ENCODE measurements at regions not wholly inside any gene's neighbourhood (a gene's known extent, or its start where the extent isn't known, plus 50 kb on each side); places are given as distances from the start of the nearest gene placed in this dataset.

DNA sequence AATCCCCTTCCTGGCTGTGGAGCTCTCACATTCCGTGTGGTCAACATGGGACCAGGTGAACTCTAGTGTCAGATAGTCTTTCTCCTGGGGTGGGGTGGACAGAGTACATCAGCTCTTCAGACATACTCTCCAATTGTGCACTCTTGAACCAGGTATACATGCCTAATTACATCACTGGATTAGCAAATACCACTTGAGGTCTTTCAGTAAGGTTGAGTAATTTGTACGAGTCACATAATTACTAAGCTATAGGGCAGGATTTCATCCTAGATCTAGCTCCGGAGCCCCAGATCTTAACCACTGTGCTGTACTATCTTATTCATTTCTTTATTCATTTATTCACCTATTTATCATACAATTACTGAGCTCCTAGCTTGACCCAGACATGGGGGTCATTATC, 821.3 kb downstream of the TFAP2A start:
- Histone ChIP-seq H3K9me3 (ENCODE audit: control insufficient read depth in 2 of 2, low read length in 2 of 2) (peaks cover 0 to 1% of the 10 kb centered on the region in 2 donors), H3K4me3 (ENCODE audit: low read length in 2 of 2) (no peak overlapping the region), H3K36me3 (ENCODE audit: control insufficient read depth in 2 of 2, insufficient read depth in 2 of 2, low read length in 2 of 2) (no peaks in the 10 kb centered on the region), H3K27me3 (ENCODE audit: control insufficient read depth in 1 of 2, insufficient read depth in 2 of 2, low read length in 2 of 2) (no peaks in the 10 kb centered on the region), H3K4me1 (ENCODE audit: control insufficient read depth, insufficient read depth, low read length) (no peaks in the 10 kb centered on the region), H3K27ac (ENCODE audit: low read length) (no peak overlapping the region), H3K9ac (ENCODE audit: low read length in 2 of 2) (no peak overlapping the region)

GRCh38 chr6:9583753-9584352, 831.0 kb downstream of the TFAP2A start:
- no peak overlapping the region for H3K9ac ChIP-seq (ENCODE audit: low read length in 2 of 2)
- H3K9me3 ChIP-seq (ENCODE audit: control insufficient read depth in 2 of 2, low read length in 2 of 2), result no peaks in the 10 kb centered on the region
- no peak overlapping the region for H3K27ac ChIP-seq (ENCODE audit: low read length)
- H3K36me3 ChIP-seq (ENCODE audit: control insufficient read depth in 2 of 2, insufficient read depth in 2 of 2, low read length in 2 of 2), result no peaks in the 10 kb centered on the region
- H3K4me3 ChIP-seq (ENCODE audit: low read length in 2 of 2), result no peak overlapping the region
- no peaks in the 10 kb centered on the region for H3K4me1 ChIP-seq (ENCODE audit: control insufficient read depth, insufficient read depth, low read length)
- H3K27me3 ChIP-seq (ENCODE audit: control insufficient read depth in 1 of 2, insufficient read depth in 2 of 2, low read length in 2 of 2), result no peaks in the 10 kb centered on the region

- Histone ChIP-seq H3K27ac (ENCODE audit: low read length) (no peak overlapping the region), H3K36me3 (ENCODE audit: control insufficient read depth in 2 of 2, insufficient read depth in 2 of 2, low read length in 2 of 2) (no peaks in the 10 kb centered on the region), H3K9me3 (ENCODE audit: control insufficient read depth in 2 of 2, low read length in 2 of 2) (no peaks in the 10 kb centered on the region), H3K9ac (ENCODE audit: low read length in 2 of 2) (no peak overlapping the region), H3K4me3 (ENCODE audit: low read length in 2 of 2) (no peak overlapping the region), H3K27me3 (ENCODE audit: control insufficient read depth in 1 of 2, insufficient read depth in 2 of 2, low read length in 2 of 2) (no peaks in the 10 kb centered on the region), H3K4me1 (ENCODE audit: control insufficient read depth, insufficient read depth, low read length) (no peaks in the 10 kb centered on the region)
Observed at GRCh38 chr6:9581155-9581554, 833.7 kb downstream of the TFAP2A start.

- no peaks in the 10 kb centered on the region for H3K36me3 ChIP-seq (ENCODE audit: control insufficient read depth in 2 of 2, insufficient read depth in 2 of 2, low read length in 2 of 2)
- no peak overlapping the region for H3K9ac ChIP-seq (ENCODE audit: low read length in 2 of 2)
- no peak overlapping the region for H3K4me3 ChIP-seq (ENCODE audit: low read length in 2 of 2)
- no peaks in the 10 kb centered on the region for H3K9me3 ChIP-seq (ENCODE audit: control insufficient read depth in 2 of 2, low read length in 2 of 2)
- H3K27ac ChIP-seq (ENCODE audit: low read length), result no peak overlapping the region
- H3K27me3 ChIP-seq (ENCODE audit: control insufficient read depth in 1 of 2, insufficient read depth in 2 of 2, low read length in 2 of 2), result no peaks in the 10 kb centered on the region
- no peaks in the 10 kb centered on the region for H3K4me1 ChIP-seq (ENCODE audit: control insufficient read depth, insufficient read depth, low read length)
Observed at GRCh38 chr6:9576521-9576920, 838.4 kb downstream of the TFAP2A start.

DNA sequence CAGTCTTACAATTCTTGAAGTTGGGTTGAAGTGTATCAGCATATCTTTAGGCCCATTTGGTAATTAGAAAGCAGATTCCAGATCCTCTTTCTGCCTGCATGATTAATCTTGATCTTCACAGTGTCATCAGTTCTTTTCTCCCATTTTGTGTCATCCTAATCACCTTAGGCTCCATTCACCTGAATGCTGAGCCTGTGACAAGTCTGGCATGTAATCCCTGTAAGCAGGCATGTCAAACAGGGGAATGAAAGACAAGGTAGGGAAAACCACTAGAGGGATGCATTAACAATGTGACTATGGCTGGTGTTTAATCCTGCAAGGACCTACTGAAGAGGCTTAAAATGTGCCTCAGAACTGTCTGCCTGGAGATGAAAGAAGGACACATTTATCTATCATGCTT, 848.8 kb downstream of the TFAP2A start:
- Histone ChIP-seq H3K27ac (ENCODE audit: low read length) (no peak overlapping the region), H3K36me3 (ENCODE audit: control insufficient read depth in 2 of 2, insufficient read depth in 2 of 2, low read length in 2 of 2) (no peaks in the 10 kb centered on the region), H3K4me3 (ENCODE audit: low read length in 2 of 2) (no peak overlapping the region), H3K9ac (ENCODE audit: low read length in 2 of 2) (no peak overlapping the region), H3K9me3 (ENCODE audit: control insufficient read depth in 2 of 2, low read length in 2 of 2) (peaks cover 2% of the 10 kb centered on the region in 2 donors), H3K27me3 (ENCODE audit: control insufficient read depth in 1 of 2, insufficient read depth in 2 of 2, low read length in 2 of 2) (no peaks in the 10 kb centered on the region), H3K4me1 (ENCODE audit: control insufficient read depth, insufficient read depth, low read length) (no peaks in the 10 kb centered on the region)

- no peak overlapping the region for H3K4me3 ChIP-seq (ENCODE audit: low read length in 2 of 2)
- no peaks in the 10 kb centered on the region for H3K4me1 ChIP-seq (ENCODE audit: control insufficient read depth, insufficient read depth, low read length)
- no peaks in the 10 kb centered on the region for H3K27me3 ChIP-seq (ENCODE audit: control insufficient read depth in 1 of 2, insufficient read depth in 2 of 2, low read length in 2 of 2)
- no peak overlapping the region for H3K9ac ChIP-seq (ENCODE audit: low read length in 2 of 2)
- no peak overlapping the region for H3K27ac ChIP-seq (ENCODE audit: low read length)
- no peaks in the 10 kb centered on the region for H3K36me3 ChIP-seq (ENCODE audit: control insufficient read depth in 2 of 2, insufficient read depth in 2 of 2, low read length in 2 of 2)
- H3K9me3 ChIP-seq (ENCODE audit: control insufficient read depth in 2 of 2, low read length in 2 of 2), result peaks cover 2% of the 10 kb centered on the region in 2 donors
Observed at GRCh38 chr6:9564021-9564420, 850.9 kb downstream of the TFAP2A start.

GRCh38 chr6:9563568-9563967, 851.3 kb downstream of the TFAP2A start:
- H3K9ac ChIP-seq (ENCODE audit: low read length in 2 of 2), result no peak overlapping the region
- no peaks in the 10 kb centered on the region for H3K27me3 ChIP-seq (ENCODE audit: control insufficient read depth in 1 of 2, insufficient read depth in 2 of 2, low read length in 2 of 2)
- no peak overlapping the region for H3K27ac ChIP-seq (ENCODE audit: low read length)
- no peaks in the 10 kb centered on the region for H3K36me3 ChIP-seq (ENCODE audit: control insufficient read depth in 2 of 2, insufficient read depth in 2 of 2, low read length in 2 of 2)
- no peak overlapping the region for H3K4me3 ChIP-seq (ENCODE audit: low read length in 2 of 2)
- no peaks in the 10 kb centered on the region for H3K4me1 ChIP-seq (ENCODE audit: control insufficient read depth, insufficient read depth, low read length)
- peaks cover 2% of the 10 kb centered on the region in 2 donors for H3K9me3 ChIP-seq (ENCODE audit: control insufficient read depth in 2 of 2, low read length in 2 of 2)

- no peak overlapping the region for H3K9ac ChIP-seq (ENCODE audit: low read length in 2 of 2)
- no peaks in the 10 kb centered on the region for H3K4me1 ChIP-seq (ENCODE audit: control insufficient read depth, insufficient read depth, low read length)
- H3K9me3 ChIP-seq (ENCODE audit: control insufficient read depth in 2 of 2, low read length in 2 of 2), result peaks cover 0 to 4% of the 10 kb centered on the region in 2 donors
- H3K4me3 ChIP-seq (ENCODE audit: low read length in 2 of 2), result no peak overlapping the region
- no peaks in the 10 kb centered on the region for H3K27me3 ChIP-seq (ENCODE audit: control insufficient read depth in 1 of 2, insufficient read depth in 2 of 2, low read length in 2 of 2)
- no peaks in the 10 kb centered on the region for H3K36me3 ChIP-seq (ENCODE audit: control insufficient read depth in 2 of 2, insufficient read depth in 2 of 2, low read length in 2 of 2)
- no peak overlapping the region for H3K27ac ChIP-seq (ENCODE audit: low read length)
Observed at GRCh38 chr6:9554806-9555205, 860.1 kb downstream of the TFAP2A start.

- H3K4me3 ChIP-seq (ENCODE audit: low read length in 2 of 2), result no peak overlapping the region
- peaks cover under 1 to 4% of the 10 kb centered on the region in 2 donors for H3K9me3 ChIP-seq (ENCODE audit: control insufficient read depth in 2 of 2, low read length in 2 of 2)
- no peaks in the 10 kb centered on the region for H3K4me1 ChIP-seq (ENCODE audit: control insufficient read depth, insufficient read depth, low read length)
- no peak overlapping the region for H3K9ac ChIP-seq (ENCODE audit: low read length in 2 of 2)
- H3K27me3 ChIP-seq (ENCODE audit: control insufficient read depth in 1 of 2, insufficient read depth in 2 of 2, low read length in 2 of 2), result no peaks in the 10 kb centered on the region
- H3K27ac ChIP-seq (ENCODE audit: low read length), result no peak overlapping the region
- no peaks in the 10 kb centered on the region for H3K36me3 ChIP-seq (ENCODE audit: control insufficient read depth in 2 of 2, insufficient read depth in 2 of 2, low read length in 2 of 2)
Observed at GRCh38 chr6:9554323-9554722, 860.6 kb downstream of the TFAP2A start.

DNA sequence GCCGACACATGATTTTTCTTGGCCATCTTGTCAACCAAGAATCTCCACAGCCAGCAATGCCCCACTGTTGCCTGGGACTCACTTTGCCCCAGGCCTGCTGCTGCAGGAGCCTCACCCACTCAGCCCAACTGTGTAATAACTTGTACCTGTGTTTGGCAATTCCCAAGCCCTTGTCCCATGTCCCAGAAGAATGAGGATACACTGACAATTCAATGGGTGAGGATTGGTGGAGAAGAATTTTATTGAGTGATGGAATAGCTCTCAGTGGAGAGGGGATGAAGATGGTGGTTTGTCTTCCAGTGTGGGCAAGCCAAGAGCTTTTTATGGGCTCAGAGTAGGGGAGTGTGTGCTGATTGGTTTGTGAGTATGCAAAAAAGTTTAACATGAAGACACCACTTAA, 861.9 kb downstream of the TFAP2A start:
- no peak overlapping the region for H3K9ac ChIP-seq (ENCODE audit: low read length in 2 of 2)
- H3K9me3 ChIP-seq (ENCODE audit: control insufficient read depth in 2 of 2, low read length in 2 of 2), result peaks cover 3 to 8% of the 10 kb centered on the region in 2 donors
- H3K27ac ChIP-seq (ENCODE audit: low read length), result no peak overlapping the region
- no peaks in the 10 kb centered on the region for H3K36me3 ChIP-seq (ENCODE audit: control insufficient read depth in 2 of 2, insufficient read depth in 2 of 2, low read length in 2 of 2)
- no peaks in the 10 kb centered on the region for H3K4me1 ChIP-seq (ENCODE audit: control insufficient read depth, insufficient read depth, low read length)
- no peak overlapping the region for H3K4me3 ChIP-seq (ENCODE audit: low read length in 2 of 2)
- no peaks in the 10 kb centered on the region for H3K27me3 ChIP-seq (ENCODE audit: control insufficient read depth in 1 of 2, insufficient read depth in 2 of 2, low read length in 2 of 2)

GRCh38 chr6:9543649-9544048, 871.2 kb downstream of the TFAP2A start:
- Histone ChIP-seq H3K4me1 (ENCODE audit: control insufficient read depth, insufficient read depth, low read length) (no peaks in the 10 kb centered on the region), H3K9ac (ENCODE audit: low read length in 2 of 2) (no peak overlapping the region), H3K9me3 (ENCODE audit: control insufficient read depth in 2 of 2, low read length in 2 of 2) (no peaks in the 10 kb centered on the region)

More at GRCh38 chr6:9543649-9544048, 871.2 kb downstream of the TFAP2A start:
- Histone ChIP-seq H3K4me3 (ENCODE audit: low read length in 2 of 2) (no peak overlapping the region), H3K27me3 (ENCODE audit: control insufficient read depth in 1 of 2, insufficient read depth in 2 of 2, low read length in 2 of 2) (no peaks in the 10 kb centered on the region), H3K27ac (ENCODE audit: low read length) (no peak overlapping the region), H3K36me3 (ENCODE audit: control insufficient read depth in 2 of 2, insufficient read depth in 2 of 2, low read length in 2 of 2) (no peaks in the 10 kb centered on the region)

Measured in stomach smooth muscle (tissue), 2 donors.